ENCODE measurements at regions not wholly inside any gene's neighbourhood (a gene's known extent, or its start where the extent isn't known, plus 50 kb on each side); places are given as distances from the start of the nearest gene placed in this dataset.

DNA sequence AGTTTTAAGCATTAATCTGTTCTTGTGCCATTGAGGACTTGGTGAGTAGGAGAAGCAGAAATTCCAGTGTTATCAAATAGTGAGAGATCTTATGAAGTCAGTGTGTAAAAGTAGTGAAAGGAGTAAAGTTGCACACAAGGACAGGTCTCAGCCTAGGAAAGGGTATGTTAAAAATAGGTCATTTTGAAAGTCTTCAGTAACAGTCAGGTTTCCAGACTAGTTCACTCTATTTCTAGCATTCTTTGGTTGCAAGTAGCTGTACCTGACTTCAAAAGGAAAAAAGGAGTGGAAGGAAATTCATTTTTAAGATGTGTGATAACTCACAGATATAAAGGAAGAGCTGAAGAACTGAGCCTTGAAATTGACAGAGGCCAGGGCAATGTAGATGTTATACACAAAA is 250.1 kb upstream of the SATB1 start:
- TF ChIP-seq, protein P1, sequence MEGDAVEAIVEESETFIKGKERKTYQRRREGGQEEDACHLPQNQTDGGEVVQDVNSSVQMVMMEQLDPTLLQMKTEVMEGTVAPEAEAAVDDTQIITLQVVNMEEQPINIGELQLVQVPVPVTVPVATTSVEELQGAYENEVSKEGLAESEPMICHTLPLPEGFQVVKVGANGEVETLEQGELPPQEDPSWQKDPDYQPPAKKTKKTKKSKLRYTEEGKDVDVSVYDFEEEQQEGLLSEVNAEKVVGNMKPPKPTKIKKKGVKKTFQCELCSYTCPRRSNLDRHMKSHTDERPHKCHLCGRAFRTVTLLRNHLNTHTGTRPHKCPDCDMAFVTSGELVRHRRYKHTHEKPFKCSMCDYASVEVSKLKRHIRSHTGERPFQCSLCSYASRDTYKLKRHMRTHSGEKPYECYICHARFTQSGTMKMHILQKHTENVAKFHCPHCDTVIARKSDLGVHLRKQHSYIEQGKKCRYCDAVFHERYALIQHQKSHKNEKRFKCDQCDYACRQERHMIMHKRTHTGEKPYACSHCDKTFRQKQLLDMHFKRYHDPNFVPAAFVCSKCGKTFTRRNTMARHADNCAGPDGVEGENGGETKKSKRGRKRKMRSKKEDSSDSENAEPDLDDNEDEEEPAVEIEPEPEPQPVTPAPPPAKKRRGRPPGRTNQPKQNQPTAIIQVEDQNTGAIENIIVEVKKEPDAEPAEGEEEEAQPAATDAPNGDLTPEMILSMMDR (IDR thresholded peaks at IDR 0.05) = no peak
- TF ChIP-seq EZH2phosphoT487 (IDR thresholded peaks at IDR 0.05) = no peak

Data from neural progenitor cell (in vitro differentiated cells).